ENCODE measurements at regions not wholly inside any gene's neighbourhood (a gene's known extent, or its start where the extent isn't known, plus 50 kb on each side); places are given as distances from the start of the nearest gene placed in this dataset.
"Not testable (repeated sequence)": the region's sequence is repeated elsewhere in the genome, so short reads cannot be mapped to it uniquely, and the experiment has no call there.

DNA sequence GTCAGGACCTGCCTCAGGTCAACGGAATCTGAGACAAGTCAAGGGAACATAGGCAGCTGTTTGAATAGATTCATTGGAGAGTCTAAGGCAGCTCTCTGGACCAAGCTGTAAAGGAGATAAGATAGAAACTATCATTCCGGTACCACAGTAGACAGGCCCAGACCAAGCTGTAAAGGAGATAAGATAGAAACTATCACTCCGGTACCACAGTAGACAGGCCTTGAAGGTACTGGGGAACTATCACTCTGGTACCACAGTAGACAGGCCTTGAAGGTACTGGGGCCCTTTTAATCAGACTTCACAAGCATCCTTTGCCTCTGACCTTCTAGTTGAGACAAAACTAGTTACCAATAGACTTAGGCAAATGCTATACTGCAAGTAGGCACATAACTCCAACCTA lies 346.1 kb downstream of the DCDC2C start:
- no peak for DNase-seq

DNA sequence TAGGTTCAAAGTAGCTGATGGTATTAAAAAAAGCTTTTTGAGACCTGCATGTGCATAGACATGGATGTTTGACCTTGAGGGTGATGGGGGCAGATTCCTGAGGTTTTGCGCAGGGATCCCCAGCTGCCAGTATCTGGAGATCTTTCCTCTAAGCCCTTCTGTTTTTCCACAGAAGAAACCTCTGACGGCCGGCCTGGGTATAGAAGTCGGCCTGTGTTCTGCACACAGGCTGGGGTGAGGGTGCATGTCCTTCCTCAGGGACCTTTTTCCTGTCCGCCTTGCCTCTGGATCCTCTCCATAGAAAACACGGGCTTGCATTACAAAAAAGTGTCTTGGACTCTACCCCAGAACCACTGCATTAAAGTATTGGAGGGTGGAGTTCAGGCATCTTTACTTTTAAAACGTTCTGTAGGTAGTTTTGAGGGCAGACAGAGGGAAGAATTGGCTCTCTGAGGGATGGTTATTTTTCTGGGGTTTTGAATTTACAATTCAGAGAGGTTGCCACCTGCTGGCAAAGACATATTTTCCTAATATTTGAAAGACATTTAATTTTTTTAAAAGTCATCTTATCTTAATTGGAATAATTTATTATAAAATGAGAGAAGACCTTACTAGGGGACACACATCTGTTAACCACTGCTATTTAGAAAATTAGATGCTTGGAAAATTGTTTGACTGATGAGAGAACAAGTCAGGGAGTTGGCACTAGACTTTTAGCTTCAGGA lies 350.6 kb downstream of the DCDC2C start:
- DNase-seq: no peak

DNA sequence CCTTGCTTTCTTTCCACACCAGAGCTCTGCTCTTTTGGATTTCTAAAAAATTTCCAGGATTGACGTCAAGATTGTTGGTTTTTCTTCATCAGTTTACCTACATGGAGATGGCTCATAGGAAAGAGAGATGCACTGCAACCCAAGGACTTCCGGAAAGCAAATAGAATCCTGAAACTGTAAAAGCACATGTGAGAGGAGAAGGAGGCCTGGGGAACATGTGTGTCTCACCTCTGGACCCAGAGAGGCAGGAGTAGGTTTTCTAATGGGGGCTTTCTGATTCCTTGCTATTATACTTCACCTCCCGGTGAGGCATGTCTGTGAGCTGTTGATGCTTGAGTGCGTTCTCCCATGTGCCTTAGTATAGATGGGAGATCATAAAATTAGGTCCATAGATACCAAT lies 362.8 kb downstream of the DCDC2C start:
- no peak for DNase-seq

DNA sequence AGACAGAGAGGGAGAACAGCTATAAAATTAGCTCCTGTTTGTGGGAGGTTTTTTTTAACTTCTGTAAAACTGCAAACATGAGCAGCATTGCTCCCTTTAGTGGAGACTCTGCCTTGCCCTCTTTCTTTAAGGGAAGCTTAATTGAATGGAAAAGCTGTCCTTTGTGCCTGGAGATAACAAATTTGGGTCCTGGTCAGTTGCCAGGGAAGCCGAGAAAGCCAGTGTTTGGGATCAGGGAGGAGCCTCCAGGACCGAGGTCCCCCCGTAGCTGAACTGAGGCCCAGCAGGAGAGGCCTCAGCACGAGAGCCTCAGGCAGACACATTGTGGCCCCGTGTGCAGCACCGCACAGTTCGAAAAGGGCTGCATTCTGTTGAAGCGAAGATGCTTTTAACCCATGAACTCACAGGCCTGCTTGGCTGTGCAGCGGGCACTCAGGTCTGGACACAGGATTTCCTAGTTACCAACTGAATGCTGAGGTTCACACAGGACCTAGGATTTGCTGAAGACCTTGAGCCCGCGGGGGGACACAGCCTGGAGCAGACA lies 369.7 kb downstream of the DCDC2C start:
- DNase-seq: no peak

DNA sequence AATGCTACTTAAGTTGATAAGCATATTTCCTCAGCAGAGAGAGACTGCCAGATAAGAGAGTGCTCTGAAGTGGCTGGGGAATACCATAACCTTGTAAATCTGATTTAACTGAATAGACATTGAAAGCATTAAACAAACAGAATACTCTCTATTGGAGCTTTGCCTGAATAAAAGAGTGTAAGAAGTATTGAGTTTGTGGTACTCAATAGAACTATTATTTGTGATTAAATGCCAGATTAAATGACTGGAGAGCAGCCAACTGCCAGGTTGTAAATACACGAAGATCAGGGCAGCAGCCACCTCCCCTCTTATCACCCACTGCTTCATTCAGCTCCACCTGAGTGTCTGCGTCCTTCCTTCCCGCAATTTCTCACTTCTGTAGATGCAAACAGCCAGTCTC lies 373.6 kb downstream of the DCDC2C start:
- DNase-seq: no peak

DNA sequence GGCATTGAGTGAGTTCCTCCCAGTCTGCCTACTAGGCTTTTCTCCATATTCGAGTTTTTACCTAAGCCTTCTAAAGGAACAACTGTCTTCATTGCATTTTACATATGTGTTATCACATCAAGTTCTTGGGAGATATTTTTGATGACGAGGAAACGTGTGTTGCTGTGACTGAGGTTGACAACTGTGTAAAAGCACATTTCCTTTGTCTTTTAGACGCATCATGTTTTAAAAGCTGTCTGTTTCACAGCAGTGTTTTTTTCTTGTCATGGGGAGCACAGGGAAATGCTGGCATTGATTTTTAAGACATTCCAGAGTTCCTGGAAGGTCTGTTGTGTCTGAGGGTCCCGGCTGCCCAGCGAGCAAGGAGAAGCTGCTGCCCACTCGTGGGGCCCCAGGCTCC lies 381.8 kb downstream of the DCDC2C start:
- DNase-seq: no peak

DNA sequence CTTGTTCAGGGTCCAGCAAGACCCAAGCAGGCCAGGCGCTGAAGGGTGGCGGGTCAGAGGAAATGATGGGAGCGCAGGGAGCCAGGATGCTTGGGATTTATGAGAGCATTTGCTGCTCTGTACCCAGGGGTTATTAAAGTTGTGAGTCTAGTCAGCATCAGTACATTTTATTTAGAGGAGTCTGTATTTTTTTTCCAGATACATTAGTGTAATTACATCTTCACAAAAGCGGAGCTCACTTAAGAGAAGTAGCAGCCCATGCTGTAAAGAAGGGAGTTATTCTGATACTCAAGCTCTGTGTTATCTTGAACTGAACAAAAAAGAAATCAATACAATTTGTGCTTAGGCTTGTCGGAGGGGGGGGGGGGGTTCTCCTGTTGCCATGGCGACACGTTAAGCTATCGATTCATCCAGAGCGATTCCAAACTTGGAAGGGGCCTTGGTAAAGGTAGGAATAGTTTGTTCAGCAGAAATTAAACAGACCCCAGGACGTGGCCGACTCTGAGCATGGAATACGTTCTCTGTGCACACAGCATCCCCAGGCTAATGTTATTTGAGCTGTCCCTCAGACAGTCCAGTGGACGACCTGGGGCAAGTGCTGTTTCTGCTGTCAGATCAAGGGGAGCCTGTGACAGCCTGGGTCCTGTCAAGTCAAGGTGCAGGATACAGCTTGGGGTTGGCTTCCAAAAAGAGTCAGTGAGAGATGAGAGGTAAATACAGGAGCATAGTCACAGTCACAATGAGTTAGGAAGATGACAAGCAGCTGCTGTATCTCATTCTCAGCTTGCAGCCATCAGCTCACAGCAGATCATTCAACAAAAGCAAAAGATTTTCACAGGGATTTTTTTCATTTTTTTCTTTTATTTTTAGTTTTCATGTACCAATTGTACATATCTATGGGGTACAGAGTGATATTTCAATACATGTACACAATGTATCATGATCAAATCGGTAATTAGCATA lies 387.6 kb downstream of the DCDC2C start:
- DNase-seq: no peak

DNA sequence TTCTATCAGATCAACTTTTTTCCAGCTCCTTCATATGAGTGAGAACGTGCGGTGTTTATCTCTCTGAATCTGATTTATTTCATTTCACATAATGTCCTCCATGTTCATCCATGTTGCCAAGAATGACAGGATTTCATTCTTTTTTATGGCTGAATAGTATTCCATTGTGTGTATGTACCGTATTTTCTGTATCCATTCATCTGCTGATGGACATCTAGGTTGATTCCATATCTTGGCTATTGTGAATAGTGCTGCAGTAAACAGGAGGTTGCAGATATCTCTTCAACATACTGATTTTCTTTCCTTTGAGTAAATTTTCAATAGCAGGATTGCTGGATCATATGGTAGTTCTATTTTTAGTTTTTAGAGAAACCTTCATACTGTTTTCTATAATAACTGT lies 388.5 kb downstream of the DCDC2C start:
- no peak for DNase-seq

DNA sequence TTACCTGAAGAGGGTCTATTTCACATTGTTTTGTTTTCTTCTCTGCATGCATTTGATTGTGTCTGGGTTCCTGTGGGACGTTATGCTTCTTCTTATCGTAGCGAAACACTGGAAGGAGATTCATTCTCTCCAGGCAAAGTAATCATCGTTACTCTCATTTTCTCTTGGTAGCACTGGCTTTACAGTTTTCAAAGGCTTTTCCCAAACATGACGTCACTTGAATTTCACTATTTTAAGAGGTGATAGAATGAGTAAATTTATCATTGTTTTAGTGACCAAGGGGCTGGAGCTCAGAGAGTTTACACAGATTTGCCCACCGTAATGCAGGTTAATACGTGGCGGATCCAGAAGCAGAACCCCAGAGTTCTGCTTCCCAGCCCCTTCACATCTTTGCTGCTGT lies 391.4 kb downstream of the DCDC2C start:
- no peak for DNase-seq

DNA sequence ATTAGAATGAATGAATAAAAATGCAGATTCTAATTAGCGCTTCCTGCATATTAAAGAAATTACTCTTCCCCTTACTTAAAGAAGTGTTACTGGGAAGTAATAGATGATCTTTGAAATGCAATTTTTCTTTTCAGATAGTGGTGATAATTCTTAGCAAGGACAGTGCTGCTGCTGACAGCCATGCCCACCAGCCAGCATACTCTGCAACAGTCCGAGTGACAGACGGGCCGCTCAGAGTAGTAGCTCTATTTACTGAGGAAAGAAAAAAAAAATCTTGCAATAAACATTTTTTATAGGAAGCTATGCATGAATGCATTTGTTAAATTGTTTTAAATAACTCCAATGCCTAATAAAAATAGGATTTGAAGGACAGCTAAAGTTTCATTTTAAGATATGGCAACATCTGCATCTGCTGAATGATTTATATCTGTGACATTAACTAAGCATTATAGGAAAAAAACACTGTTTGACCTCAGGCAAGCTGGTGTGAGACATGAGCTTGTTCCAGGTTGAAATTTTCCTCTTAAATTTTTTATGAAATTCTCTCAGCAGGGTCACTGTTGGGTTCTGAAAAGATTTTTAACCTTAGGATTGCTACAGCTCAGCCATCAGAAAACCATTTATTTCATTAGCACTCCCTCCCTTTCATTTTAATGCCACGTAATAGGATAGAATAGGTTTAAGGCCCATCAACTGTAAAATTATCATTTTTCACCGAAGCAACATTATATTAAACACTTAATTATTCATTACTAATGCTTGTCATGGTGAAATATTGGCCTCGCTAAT lies 393.8 kb downstream of the DCDC2C start:
- DNase-seq: no peak

DNA sequence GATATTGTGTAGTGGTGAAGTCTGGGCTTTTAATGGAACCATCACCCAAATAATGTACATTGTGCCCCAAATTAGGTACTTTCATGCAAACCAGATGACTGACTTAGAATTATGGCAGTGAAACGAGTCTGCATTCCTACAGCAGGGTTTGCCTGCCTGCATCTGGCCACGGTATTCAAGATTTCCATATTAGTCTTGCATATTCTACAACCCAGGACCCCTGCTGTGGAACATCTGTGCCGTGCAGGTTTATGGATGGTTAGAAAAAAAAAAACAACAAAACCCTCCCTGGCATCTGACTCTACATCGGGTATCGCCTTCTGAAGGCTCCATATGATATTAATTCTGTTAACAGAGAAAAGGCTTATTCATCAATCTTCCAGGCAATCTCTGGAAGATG lies 394.8 kb downstream of the DCDC2C start:
- no peak for DNase-seq

DNA sequence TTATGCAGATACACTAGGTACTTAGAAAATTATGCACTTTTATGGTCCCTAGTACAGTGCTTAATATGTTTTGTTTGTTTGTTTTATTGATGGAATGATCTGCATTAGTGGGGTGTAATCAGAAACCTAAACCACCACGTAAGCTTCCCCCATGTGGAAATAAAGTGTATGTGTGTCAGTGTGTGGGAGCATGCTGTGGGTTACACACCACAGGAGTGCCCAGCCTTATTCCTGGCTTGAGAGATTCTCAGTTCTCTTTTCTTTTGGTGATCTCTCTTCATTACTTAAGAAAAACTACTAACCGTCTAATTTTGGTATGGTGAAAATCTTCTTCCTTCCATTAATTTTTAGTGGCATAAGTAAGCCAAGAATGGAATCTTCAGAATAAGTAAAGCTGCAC lies 398.6 kb downstream of the DCDC2C start:
- DNase-seq: peak; percentile 97

DNA sequence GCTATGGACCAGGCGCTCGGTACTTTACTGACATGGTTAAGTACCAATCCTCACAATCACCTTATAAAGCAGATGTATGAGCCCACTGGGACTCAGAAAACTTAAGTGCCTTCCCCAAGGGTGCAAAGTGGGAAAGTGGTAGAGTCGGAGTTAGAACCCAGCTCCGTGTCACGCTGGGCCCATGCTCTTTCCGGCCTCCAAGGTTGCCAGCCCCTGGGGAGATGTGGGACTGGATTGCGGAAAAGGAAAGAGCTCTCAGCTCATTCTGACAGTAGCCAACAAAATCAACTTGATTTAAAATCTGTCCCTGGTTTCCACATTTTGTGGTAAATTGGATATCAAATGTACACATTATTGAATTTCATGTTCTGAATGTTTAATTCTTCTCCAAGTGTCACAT lies 403.8 kb downstream of the DCDC2C start:
- no peak for DNase-seq

DNA sequence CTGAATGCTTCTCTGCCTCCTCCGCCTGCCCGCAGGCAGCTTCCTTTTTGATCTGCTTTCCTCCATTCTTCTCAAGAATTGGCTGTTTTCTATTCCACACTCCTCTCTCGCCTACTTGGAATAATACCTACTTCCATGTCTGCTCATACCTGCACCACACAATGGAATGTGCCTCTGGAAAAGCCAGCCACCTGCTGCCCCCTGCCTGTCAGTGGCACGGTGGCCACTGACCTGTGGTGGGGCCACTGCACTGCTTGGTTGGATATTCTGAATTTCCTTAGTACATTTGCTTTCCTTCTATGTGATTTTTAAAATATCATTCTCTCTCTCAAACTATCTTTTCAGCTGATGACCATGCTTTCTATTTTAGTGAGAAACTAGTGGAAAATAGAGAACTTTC lies 406.9 kb downstream of the DCDC2C start:
- no peak for DNase-seq

DNA sequence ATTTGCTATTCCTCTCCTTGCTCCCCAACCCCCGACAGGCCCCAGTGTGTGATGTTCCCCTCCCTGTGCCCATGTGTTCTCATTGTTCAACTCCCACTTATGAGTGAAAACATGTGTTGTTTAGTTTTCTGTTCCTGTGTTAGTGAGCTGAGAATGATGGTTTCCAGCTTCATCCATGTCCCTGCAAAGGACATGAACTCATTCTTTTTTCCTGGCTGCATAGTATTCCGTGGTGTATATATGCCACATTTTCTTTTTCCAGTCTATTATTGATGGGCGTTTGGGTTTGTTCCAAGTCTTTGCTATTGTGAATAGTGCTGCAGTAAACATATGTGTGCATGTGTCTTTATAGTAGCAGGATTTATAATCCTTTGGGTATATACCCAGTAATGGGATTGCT lies 412.1 kb downstream of the DCDC2C start:
- DNase-seq: not testable (repeated sequence)

DNA sequence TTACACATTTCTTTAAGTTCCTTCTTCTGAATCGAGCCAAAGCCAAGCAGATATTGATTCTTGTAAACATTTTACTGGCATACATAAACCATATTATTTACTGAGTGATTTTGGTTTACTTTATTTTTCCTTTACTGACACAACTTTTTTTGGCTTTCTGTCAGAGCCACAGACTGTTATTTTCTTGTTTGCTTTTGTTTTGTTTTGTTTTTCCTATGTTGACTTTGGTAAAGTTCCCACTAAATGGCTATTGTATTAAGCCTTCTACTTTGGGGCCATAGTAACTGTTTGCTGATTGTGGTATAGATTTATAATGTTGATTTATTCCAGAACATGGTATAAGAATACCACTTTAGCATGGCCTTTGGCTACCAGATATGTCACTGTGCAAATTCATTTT lies 419.4 kb downstream of the DCDC2C start:
- no peak for DNase-seq

DNA sequence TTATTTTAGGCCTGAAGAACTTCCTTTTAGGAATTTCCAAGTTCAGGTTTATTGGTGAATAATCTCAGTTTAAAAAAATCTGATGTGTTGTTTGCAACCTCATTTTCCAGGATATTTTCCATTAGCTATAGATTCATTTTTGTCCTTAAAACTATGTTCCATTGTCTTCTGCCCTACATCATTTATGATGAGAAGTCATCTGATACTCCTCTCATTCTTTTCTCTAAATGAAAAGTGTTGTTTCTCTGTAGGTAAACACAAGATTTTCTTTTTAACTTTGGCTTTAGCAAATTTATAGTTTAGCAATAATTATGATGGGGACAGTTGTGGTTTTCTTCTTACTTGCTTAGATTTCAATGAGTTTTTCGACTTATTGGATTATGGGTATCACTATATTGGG lies 427.3 kb downstream of the DCDC2C start:
- DNase-seq: peak; percentile 20

DNA sequence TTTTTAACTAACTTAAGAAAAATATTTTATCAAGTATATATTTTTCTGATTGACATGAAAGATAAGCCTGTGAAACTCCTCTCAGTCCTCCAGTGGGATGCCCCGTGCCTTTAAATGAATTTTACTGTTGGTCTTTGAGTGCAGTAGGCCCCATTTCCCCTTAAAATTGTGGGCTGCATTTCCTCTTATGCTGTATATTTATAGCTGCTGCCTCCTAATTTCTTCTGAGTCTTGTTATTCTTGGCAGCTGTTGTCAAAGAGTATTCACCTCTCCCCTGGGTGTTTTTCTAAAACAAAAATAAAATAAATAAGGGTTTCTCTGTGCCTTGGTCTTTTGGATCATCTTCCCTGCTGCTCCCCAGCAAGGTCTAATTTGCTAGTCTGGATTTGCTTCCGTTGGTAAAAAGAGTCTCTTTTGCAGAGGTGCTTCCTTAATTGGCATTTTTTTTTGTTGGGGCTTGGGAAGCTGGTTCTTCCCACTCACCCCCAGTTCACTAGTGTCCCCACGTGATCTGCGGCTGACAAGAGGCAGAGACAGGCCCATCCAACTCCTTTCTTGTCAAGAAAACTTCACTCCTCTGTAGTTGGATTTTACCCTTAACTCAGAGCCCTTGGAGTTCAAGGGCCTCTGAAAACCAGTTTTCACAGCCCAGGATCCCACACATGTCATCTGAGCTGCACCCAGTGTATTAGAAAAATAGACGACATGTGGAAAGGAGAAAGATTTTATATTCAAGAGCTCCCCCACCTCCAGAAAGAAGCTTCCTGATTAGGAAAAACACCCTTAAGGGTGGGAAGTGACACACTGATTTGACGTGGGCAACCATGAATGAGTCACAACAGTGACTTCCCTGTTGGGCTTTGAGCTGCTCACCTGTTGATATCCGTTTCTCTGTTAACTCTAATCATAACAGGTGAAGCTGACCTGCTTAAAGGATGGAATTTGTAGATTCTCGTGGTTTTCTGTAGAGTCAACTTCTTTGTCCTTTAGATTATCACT lies 431.5 kb downstream of the DCDC2C start:
- peak; percentile 90 for DNase-seq

DNA sequence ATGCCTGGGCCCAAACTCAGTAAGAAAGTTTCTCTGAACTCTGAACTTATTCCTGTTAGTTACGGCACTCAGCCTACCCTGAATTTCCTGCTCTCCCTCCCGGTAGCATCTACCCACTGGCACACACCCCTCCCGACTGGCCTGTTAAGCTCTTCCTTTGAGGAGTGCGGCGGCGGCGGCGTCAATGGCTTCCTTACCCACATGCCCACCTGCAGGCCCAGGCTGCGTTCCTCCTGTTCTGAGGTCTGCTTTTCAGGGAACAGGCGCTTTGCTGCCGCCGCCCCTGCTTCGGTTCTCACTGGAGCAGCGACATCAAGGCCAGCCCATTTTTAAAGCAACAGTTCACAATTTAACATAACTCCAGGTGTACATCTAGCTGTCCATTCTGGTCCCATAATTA lies 432.4 kb downstream of the DCDC2C start:
- DNase-seq: peak; percentile 27

DNA sequence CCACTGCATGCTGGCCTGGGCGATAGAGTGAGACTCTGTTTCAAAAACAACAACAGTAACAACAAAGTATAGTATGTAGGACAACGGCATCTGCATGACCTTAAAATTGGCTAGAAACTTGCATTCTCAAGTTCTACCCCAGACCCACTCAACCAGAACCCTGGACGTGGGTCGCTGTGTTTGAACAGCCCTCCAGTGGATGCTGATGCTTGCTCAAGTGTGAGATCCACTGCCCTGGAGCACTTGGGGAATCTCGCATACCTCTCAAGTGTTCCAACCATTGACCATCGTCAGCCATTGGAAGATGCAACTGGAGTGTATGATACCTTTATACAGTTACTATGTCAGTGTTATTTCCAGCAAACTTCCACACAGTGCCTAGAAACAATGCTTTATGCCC lies 435.9 kb downstream of the DCDC2C start:
- DNase-seq: no peak

DNA sequence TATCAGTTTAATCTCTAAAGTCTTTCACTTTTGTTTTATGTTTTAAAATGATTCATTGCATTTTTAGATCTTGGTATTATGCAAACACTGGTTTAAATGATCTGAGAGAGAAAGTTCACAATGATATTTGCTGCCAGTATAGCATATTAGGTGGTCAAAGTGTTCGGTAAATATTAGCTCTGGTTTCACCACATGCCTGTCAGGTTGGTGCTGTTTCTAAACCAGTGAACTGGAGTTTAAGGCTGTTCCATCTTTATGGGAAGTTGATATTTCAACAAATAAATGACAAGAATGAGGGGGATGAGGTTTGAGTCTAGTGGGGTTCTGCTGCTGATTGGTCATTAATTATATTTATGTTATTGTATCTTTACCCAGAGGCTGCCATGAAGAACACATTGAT lies 436.4 kb downstream of the DCDC2C start:
- DNase-seq: no peak
